Fibroblast of skin of scalp (primary cell): ENCODE measurements at regions not wholly inside any gene's neighbourhood (a gene's known extent, or its start where the extent isn't known, plus 50 kb on each side); places are given as distances from the start of the nearest gene placed in this dataset.
"Not testable (repeated sequence)": the region's sequence is repeated elsewhere in the genome, so short reads cannot be mapped to it uniquely, and the experiment has no call there.

Experiments
- DNase-seq: peaks from one replicate; pipeline ENCODE4 v3.0.0-alpha.2; 2013

GRCh38 chr7:65749039-65749438 is 123.8 kb upstream of the VKORC1L1 start:
- DNase-seq, result no peak

DNA sequence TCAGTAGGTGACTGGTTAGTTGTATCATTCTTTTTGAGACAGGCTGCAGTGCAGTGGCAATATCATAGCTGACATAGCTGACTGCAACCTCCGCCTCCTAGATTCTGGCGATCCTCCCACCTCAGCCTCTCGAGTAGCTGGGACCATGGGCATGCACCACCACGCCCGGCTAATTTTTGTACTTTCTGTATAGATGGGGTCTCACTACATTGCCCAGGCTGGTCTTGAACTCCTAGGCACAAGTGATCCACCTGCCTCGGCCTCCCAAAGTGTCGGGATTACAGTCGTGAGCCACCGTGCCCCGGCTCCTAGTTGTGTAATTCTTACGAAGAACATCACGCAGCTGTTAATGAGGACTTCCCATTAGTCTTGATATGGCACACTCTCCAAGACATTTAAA is 123.4 kb upstream of the VKORC1L1 start:
- DNase-seq, result no peak

DNA sequence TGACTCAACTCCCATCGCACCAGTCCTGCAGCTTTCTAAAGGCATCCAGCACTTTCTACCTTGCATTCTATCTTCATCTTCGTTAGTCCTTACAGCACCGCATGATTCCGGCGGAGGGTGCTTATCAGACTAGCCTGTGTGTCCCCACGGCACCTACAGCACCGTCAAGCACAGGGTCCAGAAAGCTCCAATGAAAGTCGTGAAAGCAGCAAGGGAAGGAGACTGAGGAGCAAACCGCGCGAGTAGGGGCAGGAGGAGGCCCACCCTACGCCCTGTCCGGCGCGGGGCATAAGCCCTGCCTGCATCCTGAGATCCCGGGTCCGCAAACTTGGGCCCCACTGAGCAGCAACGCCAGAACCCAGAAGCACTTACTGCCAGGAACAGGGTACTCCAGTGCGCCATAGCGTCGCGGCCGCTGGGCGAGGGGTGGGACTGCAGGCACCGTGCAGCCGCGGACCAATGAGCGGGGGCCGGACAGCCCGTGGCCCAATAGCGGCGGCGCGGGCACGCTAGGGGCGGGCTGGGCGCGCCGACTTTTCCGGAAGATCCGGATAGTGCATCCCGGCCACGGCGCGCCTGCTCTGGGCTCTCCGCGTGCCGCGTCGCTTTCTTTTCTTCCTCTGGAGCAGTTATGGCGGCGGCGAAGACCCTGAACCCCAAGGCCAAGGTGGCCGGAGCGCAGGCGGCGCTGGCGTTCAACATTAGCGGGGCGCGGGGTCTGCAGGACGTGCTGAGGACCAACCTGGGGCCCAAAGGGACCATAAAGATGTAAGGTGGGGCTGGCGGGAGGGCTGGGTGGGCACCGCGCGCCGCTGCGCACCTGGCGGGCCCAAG is 122.1 kb upstream of the VKORC1L1 start:
- DNase-seq, result peak; percentile 89

GRCh38 chr7:65754070-65754469 is 118.8 kb upstream of the VKORC1L1 start:
- DNase-seq, result not testable (repeated sequence)

GRCh38 chr7:65758991-65759390 is 113.9 kb upstream of the VKORC1L1 start:
- not testable (repeated sequence) for DNase-seq

DNA sequence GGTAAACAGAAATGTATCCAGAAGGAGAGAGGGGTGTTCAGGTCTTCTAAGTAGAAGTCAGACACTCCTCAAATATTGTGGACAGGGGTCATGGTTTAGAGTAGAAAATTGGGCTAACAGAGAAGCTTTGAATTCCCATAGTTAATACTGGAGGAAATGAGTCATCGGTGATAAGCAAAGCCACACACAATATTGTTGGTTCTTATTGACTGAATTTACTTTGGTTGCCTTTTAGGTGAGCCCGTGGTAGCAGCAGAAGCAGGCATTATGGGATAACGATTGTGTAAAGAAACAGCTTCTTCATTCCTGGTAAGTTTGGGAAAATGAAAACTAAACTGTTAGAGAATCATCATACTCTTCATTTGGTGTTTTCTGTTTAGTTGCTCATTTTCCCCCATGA is 110.2 kb upstream of the VKORC1L1 start:
- not testable (repeated sequence) for DNase-seq

DNA sequence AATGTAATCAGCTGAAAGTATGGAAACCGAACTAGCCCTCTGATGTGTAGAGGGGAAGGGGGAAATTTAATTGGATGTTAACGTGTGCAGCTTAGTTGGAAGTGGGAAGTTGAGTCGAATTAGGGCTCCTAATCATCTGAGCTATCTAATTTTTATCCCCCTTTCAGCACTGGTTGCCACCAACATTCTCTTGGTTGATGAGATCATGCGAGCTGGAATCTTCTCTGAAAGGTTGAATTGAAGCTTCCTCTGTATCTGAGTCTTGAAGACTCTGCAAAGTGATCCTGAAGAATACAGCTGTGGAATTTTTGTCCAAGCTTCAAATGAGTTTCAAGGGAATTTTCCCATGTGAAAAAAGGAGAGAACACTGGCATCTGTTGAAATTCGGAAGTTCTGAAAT is 109.8 kb upstream of the VKORC1L1 start:
- not testable (repeated sequence) for DNase-seq

- peak; percentile 91 for DNase-seq
These were observed 102.2 kb upstream of the VKORC1L1 start for GRCh38 chr7:65770473-65771225.

DNA sequence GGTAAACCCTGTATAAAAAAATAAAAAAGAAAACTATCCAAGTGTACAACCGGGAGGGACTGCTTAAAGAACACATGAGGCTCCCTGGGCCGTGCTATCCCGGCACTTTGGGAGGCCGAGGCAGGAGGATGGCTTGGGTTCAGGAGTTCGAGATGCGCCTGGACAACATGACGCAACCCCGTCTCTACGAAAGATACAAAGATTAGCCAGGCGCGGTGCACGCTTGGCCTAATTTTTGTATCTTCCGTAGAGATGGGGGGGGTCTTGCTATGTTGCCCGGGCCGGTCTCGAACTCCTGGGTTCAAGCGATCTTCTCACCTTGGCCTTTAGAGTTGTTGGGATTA is 101.7 kb upstream of the VKORC1L1 start:
- not testable (repeated sequence) for DNase-seq

DNA sequence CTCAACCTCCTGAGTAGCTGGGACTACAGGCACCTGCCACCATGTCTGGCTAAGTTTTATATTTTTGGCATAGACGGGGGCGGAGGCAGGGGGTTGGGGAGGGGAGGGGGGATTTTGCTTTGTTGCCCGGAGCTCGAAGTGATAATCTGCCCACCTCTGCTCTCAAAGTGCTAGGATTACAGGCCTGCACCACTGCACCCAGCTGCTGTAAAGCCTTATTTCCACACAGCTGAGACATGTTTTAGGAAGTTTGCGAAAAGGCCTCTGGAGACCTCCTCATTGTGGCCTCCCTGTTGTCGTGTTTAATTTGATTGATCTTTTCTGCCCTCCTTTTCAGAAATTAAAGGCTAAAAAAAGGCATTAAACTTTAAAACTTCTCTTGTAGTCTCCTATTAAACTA is 96.2 kb upstream of the VKORC1L1 start:
- not testable (repeated sequence) for DNase-seq

DNA sequence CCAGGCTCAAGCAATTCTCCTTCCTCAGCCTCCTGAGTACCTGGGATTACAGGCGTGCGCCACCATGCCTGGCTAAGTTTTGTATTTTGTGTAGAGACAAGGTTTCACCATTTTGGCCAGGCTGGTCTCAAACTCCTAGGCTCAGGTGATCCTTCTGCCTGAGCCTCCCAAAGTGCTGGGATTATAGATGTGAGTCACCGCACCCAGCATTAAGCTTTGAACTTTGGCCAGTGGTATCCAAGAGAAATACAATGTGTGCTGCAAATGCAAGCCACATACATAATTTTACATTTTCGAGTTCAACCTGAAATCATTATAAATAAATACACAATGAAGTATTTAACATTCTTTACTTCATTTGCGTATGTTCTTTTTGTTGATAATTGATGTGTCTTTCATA is 82.9 kb upstream of the VKORC1L1 start:
- not testable (repeated sequence) for DNase-seq

- DNase-seq, result not testable (repeated sequence)
These were observed 81.1 kb upstream of the VKORC1L1 start for GRCh38 chr7:65791788-65792187.

DNA sequence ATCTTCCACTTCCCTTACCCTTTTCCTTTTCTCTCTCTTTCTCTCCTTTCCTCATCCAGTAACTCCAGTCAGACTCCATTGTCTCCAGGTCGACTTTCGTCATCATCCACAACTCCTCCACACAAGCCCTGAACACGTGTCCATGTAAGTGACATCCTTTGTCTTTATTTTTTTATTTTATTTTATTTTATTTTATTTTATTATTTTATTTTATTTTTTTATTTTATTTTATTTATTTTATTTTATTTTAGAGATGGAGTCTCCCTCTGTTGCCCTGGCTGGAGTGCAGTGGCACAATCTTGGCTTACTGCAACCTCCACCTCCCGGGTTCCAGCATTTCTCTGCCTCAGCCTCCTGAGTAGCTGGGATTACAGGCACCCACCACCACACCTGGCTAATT is 80.1 kb upstream of the VKORC1L1 start:
- DNase-seq, result not testable (repeated sequence)

GRCh38 chr7:65794671-65795391 is 78.0 kb upstream of the VKORC1L1 start:
- DNase-seq, result peak; percentile 10

DNA sequence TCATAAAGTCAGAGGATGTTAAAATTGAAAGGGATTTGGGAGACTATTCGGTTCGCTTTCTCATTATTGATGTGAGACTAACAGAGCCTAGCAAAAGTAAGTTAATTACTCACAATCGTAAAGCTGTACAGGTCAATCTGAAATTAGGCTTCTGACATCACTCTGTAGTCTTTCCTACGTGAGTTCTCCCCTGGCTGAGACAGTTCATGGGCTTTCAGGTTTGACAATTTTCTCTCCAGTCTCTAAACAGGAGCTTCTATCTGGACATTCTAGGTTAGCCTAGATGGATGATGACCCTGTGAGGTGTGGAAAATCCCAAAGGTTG is 77.5 kb upstream of the VKORC1L1 start:
- DNase-seq, result not testable (repeated sequence)

GRCh38 chr7:65796205-65796604 is 76.7 kb upstream of the VKORC1L1 start:
- DNase-seq, result no peak

GRCh38 chr7:65797086-65797485 is 75.8 kb upstream of the VKORC1L1 start:
- DNase-seq, result not testable (repeated sequence)

DNA sequence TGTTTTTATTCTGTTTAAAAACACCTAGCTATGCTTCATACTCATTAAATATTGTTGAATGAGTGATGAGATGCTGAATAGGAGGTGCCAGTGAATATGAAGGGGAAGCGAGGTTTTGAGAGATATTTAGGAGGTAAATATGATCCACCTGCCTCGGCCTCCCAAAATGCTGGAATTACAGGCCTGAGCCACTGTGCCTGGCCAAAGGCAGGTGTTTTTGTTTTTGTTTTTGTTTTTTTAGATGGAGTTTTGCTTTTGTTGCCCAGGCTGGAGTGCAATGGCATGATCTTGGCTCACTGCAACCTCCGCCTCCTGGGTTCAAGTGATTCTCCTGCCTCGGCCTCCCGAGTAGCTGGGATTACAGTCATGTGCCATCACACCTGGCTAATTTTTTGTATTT is 75.3 kb upstream of the VKORC1L1 start:
- DNase-seq, result not testable (repeated sequence)

DNA sequence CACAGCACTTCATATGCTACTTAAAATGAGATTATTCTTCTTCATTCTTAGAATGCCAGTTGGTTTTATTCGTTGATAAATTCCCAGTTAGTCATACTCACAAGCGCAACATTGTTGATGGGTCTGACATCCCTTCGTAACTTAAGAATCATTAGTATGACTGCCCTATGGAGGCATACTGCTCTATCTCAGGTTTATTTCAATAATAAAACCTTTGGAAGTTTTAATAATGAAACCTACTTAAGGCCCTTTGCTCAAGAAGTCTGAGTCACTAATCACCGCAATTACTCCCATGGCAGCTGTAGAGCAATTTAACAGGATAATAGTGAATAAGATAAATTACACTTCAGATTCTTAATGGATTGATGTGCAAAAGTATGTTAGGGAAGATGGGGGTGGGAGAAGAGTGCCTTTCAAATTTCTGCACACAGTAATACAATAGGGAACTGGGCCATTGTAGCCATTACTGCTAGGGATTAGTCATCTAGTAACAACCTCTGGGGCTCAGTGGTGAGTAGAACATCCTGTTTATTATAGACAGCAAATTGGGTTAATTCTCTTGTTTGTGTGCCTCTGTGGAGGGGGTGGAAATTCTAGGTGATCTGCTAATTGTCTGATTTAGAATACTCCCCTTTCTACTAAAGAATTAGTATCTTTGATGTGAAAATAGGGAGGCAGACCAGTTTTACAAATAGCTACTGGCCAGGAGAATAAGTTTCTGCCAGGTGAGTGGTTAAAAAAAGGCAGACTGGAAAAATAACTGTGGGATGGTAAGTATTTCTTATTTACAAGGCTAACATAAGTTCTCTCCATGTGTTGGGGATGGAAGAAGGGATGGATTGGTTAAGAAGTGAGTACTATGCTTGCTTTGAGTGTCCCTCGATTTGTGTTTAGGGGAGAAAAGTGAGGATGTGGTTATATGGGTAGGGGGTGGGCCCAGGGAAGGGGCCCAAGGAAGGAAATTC is 74.5 kb upstream of the VKORC1L1 start:
- DNase-seq, result peak; percentile 20

DNA sequence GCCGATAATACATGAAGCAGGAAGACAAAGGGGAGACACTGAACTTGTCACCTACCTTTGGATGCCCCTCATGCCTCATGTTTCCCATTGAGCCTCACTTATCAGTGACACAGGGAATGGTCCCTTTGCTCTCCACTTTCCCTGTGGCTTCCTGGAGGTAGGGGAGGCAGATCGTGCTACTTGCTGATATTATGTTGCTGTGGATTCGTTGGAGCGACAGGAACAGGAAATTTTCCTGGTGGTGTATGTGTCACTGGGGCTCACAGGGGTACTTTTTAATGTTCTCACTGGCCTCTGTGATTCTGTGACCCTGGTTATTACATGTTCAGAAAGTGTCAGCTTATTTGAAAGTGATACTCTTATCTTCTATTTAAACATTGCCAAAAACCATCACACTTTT is 72.7 kb upstream of the VKORC1L1 start:
- not testable (repeated sequence) for DNase-seq

DNA sequence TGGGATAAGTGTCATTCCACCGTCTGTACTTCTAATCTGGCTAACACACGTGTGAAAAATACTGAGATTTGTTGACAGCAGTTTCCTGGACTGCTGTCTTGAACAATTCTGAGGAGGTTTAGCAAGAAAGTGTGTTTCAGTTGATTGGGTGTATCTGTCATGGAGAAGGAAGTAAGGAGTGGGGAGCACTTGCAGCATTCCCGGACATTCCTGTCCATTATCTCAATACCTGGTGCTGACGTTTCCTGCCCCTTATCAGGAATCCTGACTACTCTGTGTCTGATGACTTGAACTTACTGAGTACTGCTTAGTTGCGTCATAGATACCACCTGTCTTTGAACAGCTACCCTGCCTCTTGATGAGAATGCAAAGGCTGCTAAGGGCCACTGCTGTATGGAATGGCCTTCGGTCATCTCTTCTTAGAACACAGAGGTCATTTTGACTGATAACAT is 72.0 kb upstream of the VKORC1L1 start:
- DNase-seq, result no peak

DNA sequence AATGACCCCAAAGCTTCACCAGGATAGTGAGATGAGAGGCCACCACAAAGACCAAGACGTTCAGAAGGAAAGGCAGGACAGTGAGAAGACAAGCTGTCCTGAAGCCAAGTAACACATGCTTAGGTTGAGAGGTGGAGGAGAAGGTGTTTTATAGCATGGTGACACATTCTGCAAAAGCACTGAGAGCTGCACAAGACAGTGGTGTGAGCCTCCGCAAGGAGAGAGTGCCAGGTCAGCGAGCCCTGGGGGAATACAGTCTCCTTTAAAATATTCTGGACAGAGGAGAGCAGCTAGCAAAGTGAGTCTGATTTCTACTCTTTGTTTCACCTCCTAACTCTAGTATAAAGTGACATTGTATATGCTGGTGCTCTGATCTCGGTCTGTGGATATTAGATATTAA is 68.0 kb upstream of the VKORC1L1 start:
- no peak for DNase-seq
